ENCODE measurements at regions not wholly inside any gene's neighbourhood (a gene's known extent, or its start where the extent isn't known, plus 50 kb on each side); places are given as distances from the start of the nearest gene placed in this dataset.

DNA sequence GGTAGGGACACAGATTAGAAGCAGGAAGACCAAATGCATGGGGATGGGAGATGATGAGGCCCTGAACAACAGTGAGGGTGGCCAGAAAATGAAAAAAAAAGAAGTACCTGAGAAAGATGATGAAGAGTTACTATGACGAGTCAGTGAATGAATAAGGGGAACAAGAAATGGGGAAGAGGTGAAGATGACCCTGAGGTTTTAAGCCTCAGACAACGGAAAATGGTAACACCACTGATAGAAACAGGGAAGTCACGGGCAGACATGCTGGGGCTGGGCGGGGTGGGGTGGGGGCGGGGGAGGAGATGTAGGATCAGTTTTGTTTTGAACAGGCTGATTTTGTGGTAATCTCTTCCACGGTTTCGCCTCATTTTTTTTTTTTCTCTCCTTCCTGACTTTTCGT lies 205.1 kb upstream of the CADM1 start:
- no peaks in the 10 kb centered on the region for H3K4me1 ChIP-seq (ENCODE audit: insufficient read depth)
- DNase-seq (ENCODE audit: extremely low spot score), result no peak
- 74% methylated on average over 8 of the region's 8 CpGs for WGBS
- H3K36me3 ChIP-seq (ENCODE audit: insufficient read depth), result no peaks in the 10 kb centered on the region
- no peak overlapping the region for H3K27ac ChIP-seq (ENCODE audit: low read depth)
- H3K4me3 ChIP-seq (ENCODE audit: low read depth, low read length), result no peak overlapping the region

DNA sequence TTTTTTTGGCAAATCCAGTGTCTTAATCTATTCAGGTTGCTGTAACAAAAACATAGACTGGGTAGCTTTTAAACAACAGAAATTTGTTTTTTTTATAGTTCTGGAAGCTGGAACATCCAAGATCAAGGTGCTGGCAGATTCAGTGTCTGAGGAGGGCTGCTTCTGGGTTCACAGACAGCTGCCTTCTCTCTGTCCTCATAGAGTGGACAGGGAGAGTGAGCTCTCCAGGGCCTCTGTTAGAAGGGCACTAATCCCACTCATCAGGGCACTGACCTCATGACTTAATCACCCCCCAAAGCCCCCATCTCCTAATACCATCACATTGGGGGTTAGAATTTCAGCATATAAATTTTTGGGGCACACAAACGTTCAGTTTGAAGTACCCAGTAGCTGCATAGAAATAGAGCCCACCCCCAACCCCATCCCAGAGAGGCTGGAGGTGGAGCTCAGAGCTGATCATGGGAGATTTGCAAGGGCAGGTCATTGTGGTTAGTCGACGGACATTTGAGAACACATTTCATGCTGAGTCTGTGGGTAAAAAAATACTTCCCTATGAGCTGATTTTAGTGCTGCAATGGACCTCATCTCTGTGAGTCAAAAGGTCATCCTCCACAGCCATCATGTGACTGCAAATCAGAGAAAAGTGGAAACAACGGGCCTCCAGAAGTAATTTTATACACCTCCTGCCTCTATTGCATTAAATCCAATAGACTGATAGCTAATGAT lies 203.1 kb upstream of the CADM1 start:
- H3K36me3 ChIP-seq (ENCODE audit: insufficient read depth), result no peaks in the 10 kb centered on the region
- DNase-seq (ENCODE audit: extremely low spot score), result no peak
- WGBS, result 76% methylated on average over 4 of the region's 4 CpGs
- H3K27ac ChIP-seq (ENCODE audit: low read depth), result no peak overlapping the region
- no peak overlapping the region for H3K4me3 ChIP-seq (ENCODE audit: low read depth, low read length)
- H3K4me1 ChIP-seq (ENCODE audit: insufficient read depth), result no peaks in the 10 kb centered on the region

DNA sequence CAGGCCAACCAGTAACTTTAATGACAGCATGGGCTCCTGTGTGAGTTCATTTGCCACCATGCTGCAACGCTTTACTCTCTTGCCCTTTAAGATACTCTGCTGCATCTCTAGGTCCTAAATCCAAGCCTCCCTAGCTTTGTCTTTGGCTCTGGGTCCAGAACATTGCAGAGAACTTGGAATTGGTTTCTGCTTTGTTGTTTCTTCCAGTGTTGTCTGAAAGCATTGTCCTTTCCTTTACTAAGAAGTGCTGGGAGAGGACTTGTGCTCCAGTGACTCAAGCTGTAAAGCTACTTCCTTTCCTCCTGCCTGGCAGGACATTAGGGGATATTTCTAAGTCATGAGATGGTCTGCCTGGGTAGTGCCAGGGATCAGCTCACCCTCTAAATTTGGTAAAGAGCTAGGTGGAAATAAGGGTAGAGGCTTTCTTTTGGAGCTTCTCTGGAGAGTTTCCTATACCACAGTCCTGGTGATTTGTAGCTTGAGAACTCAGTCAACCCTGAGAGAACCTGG lies 202.5 kb upstream of the CADM1 start:
- Histone ChIP-seq H3K27ac (ENCODE audit: low read depth) (no peak overlapping the region), H3K36me3 (ENCODE audit: insufficient read depth) (no peaks in the 10 kb centered on the region), H3K4me1 (ENCODE audit: insufficient read depth) (no peaks in the 10 kb centered on the region), H3K4me3 (ENCODE audit: low read depth, low read length) (no peak overlapping the region)
- WGBS, result 91% methylated on average over 1 of the region's 1 CpG
- no peak for DNase-seq (ENCODE audit: extremely low spot score)

DNA sequence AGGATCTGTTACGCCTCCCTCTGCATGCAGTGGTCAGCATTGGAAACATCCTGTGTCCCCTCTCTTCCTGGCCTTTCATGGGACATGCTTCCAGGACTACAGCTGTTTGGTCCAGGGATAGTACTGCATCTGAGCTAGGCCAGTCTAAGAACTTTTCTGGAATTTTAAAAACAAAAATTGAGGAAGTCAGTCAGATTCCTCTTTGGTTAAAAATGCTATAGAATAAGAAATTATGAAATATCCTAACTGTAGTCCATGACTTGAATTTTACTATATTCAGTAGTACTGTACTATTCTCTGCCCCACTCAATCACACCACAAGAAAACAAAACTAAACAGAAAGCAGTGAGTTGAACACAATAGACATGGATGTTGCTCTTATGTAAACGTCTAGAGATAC lies 201.0 kb upstream of the CADM1 start:
- 71% methylated on average over 2 of the region's 2 CpGs for WGBS
- no peak for DNase-seq (ENCODE audit: extremely low spot score)
- Histone ChIP-seq H3K4me1 (ENCODE audit: insufficient read depth) (no peaks in the 10 kb centered on the region), H3K27ac (ENCODE audit: low read depth) (no peak overlapping the region), H3K4me3 (ENCODE audit: low read depth, low read length) (no peak overlapping the region), H3K36me3 (ENCODE audit: insufficient read depth) (no peaks in the 10 kb centered on the region)

DNA sequence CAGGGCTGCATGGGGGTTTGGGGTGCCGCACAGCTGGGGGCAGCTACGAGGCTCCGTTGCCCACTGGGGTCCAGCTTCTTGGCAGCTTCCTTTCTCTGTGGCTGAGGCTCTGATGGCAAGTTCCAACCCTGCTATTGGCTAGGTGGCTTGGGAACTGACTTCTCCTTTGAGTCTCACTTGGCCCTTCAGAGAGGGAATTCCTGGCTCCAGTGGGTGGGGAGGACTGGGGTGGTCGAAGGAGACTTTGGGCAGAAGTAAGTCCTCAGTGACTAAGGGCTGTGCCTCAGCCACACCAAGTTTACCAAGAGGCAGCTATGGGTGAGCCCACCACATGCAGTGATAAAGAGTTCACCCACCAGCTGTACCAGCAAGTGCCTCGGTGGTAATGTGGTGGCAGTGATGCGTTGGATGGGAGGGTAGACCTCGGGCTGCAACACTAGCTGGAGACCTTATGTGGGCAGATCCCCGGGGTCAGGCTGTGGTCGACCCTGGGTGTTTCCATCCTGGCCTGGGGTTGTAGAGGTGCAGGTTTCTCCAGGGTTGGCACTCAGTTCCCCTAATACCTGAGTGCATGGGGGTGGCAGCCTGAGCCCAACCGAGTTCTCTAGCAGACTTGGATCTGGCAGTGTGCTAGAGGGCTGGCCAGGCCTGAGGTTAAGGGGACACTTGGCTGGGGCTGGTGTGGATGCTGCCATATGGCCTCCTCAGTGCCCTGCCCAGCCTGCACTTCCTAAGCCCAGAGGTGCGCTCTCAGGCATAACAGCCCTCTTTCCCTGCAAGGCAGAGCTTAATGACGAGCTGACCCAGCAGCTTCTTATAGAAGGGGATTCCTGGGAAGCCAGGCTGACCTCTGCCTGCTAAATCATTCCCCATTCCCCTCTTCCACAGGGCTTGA lies 197.0 kb upstream of the CADM1 start:
- H3K4me3 ChIP-seq (ENCODE audit: low read depth, low read length), result no peak overlapping the region
- no peak overlapping the region for H3K27ac ChIP-seq (ENCODE audit: low read depth)
- WGBS, result 78% methylated on average over 12 of the region's 12 CpGs
- no peak for DNase-seq (ENCODE audit: extremely low spot score)
- no peaks in the 10 kb centered on the region for H3K4me1 ChIP-seq (ENCODE audit: insufficient read depth)
- no peaks in the 10 kb centered on the region for H3K36me3 ChIP-seq (ENCODE audit: insufficient read depth)

DNA sequence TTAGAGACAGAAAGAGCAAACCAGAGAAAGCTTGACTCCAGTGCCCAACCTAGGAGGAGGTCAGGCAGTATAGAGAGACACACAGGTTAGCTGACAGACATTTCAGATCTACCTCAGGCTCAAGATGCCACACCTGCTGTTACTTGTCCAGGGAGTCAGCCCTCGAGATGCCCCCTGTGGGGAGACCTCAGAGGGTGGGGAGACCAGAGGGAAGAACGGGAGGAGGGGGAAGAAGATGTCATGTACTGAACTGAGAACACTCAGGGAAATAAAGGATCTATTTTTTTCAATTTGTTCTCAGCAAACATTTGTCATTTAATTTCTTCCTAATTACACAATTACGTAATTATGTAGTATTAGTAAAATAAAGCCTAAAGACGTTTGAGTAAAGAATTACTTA lies 196.3 kb upstream of the CADM1 start:
- no peaks in the 10 kb centered on the region for H3K4me1 ChIP-seq (ENCODE audit: insufficient read depth)
- H3K27ac ChIP-seq (ENCODE audit: low read depth), result no peak overlapping the region
- H3K36me3 ChIP-seq (ENCODE audit: insufficient read depth), result no peaks in the 10 kb centered on the region
- WGBS, result 67% methylated on average over 4 of the region's 4 CpGs
- no peak for DNase-seq (ENCODE audit: extremely low spot score)
- H3K4me3 ChIP-seq (ENCODE audit: low read depth, low read length), result no peak overlapping the region

DNA sequence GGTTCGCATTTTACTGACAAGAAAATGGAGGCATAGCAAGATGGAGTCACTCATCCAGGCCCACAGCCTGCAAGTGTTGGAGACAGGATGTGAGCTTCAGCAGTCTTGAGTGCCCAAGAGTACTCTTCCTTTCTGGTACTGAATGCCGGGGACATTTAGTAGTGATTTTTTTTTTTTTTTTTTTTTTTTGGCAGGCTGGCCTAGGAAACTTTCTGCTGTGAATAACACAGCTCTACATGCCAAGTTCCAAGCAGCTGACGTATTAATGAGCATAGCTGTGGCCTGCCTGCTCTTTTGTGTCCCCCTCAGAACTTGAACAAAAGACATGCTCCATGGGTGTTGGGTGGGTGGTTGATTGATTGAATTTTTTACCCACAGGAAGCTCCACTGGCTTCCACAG lies 195.5 kb upstream of the CADM1 start:
- H3K4me3 ChIP-seq (ENCODE audit: low read depth, low read length), result no peak overlapping the region
- WGBS, result 25% methylated on average over 3 of the region's 3 CpGs
- no peak for DNase-seq (ENCODE audit: extremely low spot score)
- no peak overlapping the region for H3K27ac ChIP-seq (ENCODE audit: low read depth)
- H3K4me1 ChIP-seq (ENCODE audit: insufficient read depth), result no peaks in the 10 kb centered on the region
- no peaks in the 10 kb centered on the region for H3K36me3 ChIP-seq (ENCODE audit: insufficient read depth)

DNA sequence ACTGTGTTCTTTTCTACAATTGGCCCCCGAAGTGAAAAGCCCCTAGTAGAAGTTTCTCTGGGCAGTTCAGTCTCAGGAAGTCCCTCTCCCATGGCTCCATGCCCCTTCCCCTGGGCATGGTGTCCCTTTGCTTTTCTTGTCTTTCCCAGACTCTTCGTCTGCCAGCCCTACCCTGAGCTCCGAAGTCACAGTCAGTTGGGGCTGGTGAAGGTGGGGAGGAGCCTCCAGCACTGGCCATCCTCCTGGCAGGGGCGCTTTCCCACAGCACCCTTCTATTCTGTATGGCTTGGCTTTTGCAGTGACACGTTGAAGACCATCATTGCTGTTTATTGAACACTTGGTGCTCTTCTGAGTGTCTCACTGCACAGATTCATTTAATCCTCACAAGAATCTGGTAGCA lies 195.1 kb upstream of the CADM1 start:
- no peak overlapping the region for H3K27ac ChIP-seq (ENCODE audit: low read depth)
- no peak for DNase-seq (ENCODE audit: extremely low spot score)
- H3K4me1 ChIP-seq (ENCODE audit: insufficient read depth), result no peaks in the 10 kb centered on the region
- no peaks in the 10 kb centered on the region for H3K36me3 ChIP-seq (ENCODE audit: insufficient read depth)
- WGBS, result 70% methylated on average over 5 of the region's 5 CpGs
- H3K4me3 ChIP-seq (ENCODE audit: low read depth, low read length), result no peak overlapping the region

DNA sequence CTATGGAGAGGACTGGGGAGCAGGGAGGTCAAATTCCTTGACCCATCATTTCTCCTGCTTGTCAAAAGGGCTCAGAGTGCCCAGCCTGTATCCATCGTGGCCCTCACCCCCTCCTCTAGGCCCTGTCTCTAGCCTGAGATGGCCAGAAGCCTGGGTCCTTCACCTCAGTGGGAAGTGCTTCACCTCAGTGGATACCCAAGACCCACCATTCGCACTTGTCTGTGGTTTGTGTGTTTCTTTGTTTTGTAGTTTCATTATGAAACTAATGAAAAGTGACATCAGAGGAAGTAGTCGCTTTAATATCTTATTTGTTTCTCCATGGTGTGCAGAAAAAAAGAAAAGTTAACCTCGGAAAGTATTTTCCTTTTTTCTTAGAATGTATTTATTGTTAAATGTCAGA lies 194.0 kb upstream of the CADM1 start:
- WGBS, result 85% methylated on average over 4 of the region's 4 CpGs
- H3K4me3 ChIP-seq (ENCODE audit: low read depth, low read length), result no peak overlapping the region
- H3K27ac ChIP-seq (ENCODE audit: low read depth), result no peak overlapping the region

DNA sequence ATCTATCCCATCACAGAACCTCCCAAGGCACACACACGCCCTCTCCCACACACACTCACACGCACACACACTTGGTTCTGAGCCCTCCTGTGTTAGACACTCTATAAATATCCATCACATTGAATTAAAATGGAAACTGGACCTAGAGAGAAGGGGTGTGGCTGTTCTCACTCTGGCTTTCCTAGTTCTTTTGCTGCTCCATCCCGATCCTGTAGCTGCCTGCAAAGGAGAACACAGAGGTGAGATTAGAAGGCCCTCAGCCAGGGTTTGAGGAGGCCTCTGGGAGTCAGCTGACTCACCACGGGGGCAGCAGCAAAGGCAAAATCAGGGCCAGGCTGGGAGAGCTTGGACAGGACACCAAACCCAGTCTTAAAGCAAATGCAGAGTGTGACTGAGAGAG lies 192.3 kb upstream of the CADM1 start:
- DNase-seq (ENCODE audit: extremely low spot score), result no peak
- no peak overlapping the region for H3K27ac ChIP-seq (ENCODE audit: low read depth)
- no peaks in the 10 kb centered on the region for H3K36me3 ChIP-seq (ENCODE audit: insufficient read depth)
- H3K4me3 ChIP-seq (ENCODE audit: low read depth, low read length), result no peak overlapping the region
- 42% methylated on average over 4 of the region's 4 CpGs for WGBS
- H3K4me1 ChIP-seq (ENCODE audit: insufficient read depth), result no peaks in the 10 kb centered on the region

More for the DNA sequence above, 194.0 kb upstream of the CADM1 start:
- no peak for DNase-seq (ENCODE audit: extremely low spot score)
- H3K36me3 ChIP-seq (ENCODE audit: insufficient read depth), result no peaks in the 10 kb centered on the region
- H3K4me1 ChIP-seq (ENCODE audit: insufficient read depth), result no peaks in the 10 kb centered on the region

DNA sequence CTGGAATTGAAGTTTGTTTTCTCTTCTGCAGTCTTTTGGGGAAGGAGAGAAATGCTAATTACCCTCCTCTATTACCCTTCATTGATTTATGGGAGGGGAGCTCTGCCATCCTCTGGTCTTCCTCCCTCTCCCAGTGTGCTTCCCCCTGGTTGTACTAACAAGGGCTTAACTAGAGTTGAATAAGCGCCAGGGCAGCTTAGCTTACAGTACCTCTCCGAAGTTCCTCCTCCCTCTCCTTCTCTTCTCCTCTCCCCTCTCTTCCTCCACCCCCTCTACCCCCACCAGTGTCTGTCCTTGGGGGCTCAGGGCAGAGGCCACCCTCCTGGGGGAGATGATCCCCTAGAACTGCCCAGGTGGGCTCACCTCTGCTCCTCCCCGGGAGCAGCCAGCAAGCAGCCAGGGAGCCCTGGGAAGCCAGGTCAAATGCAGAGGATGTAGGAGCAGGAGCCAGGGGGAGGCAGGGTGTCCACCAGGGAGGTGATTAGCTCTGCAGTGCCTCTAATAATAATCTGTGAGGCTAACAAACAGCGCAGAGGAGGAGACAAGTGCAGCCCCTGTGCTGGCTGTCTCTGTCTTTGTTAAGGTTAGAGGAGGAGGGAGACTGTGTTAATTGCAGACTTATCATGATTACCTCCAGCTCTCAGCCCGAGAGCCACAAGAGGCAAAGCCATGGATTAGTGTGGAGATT lies 191.6 kb upstream of the CADM1 start:
- no peak for DNase-seq (ENCODE audit: extremely low spot score)
- WGBS, result 46% methylated on average over 5 of the region's 5 CpGs
- H3K4me3 ChIP-seq (ENCODE audit: low read depth, low read length), result no peak overlapping the region
- H3K27ac ChIP-seq (ENCODE audit: low read depth), result no peak overlapping the region
- H3K4me1 ChIP-seq (ENCODE audit: insufficient read depth), result no peaks in the 10 kb centered on the region
- no peaks in the 10 kb centered on the region for H3K36me3 ChIP-seq (ENCODE audit: insufficient read depth)

DNA sequence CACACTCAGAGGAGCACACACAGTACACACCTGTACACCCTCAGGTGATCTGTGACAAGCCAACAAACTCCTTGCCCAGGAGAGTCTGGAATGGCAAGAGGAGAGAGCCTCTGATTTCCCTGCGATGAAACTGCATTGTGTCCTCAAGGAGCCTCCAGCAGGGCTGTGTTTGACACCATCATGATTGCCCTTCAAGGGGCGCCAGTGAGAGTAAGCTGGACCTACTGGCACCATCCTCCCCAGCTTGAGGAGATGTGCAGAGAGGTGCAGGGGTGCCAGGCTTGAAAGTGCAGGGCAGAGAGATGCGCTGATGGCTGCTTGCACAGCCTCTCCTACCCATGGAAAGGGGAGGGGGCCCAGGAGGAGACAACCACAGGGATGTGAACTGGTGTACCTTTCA lies 188.8 kb upstream of the CADM1 start:
- 88% methylated on average over 3 of the region's 3 CpGs for WGBS
- Histone ChIP-seq H3K27ac (ENCODE audit: low read depth) (no peak overlapping the region), H3K36me3 (ENCODE audit: insufficient read depth) (no peaks in the 10 kb centered on the region), H3K4me1 (ENCODE audit: insufficient read depth) (no peaks in the 10 kb centered on the region), H3K4me3 (ENCODE audit: low read depth, low read length) (no peak overlapping the region)
- DNase-seq (ENCODE audit: extremely low spot score), result no peak

DNA sequence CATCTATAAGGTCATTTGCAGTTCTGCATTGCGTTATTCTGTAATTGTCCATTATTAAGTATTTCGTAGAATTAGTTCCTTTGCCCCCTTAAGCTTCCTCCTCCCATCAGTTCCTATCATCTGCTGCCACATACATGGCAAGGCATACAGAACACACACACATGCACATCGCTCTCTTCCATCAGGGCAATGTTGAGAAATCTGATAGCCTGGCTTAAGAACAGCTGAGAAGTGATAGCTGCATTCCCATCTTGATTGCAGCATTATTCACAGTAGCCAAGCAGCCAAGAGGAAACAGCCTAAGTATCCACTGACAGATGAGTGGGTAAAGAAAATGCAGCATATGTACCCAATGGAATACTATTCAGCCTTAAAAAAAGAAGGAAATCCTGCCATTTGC lies 186.8 kb upstream of the CADM1 start:
- no peak overlapping the region for H3K27ac ChIP-seq (ENCODE audit: low read depth)
- H3K36me3 ChIP-seq (ENCODE audit: insufficient read depth), result no peaks in the 10 kb centered on the region
- H3K4me1 ChIP-seq (ENCODE audit: insufficient read depth), result no peaks in the 10 kb centered on the region
- no peak overlapping the region for H3K4me3 ChIP-seq (ENCODE audit: low read depth, low read length)
- DNase-seq (ENCODE audit: extremely low spot score), result no peak
- WGBS, result 70% methylated on average over 3 of the region's 3 CpGs

DNA sequence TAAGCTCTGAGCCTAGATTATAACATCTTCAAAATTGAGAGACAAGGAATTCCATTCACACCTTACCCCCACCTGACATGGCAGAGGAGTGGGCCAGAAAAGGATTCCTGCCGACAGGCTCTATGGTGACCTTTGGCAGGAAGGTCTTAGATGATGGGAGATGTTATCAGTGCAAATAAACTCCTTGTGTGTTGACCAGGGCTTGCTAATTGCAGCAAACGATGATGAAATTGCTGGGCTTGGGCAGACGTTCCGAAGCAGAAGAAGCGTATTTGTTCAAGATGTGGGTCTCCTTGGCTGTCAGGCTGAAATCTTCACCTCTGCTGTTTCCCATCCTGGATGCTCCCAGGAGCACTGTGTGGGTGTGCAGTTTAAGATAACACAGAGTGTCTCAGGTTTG lies 183.7 kb upstream of the CADM1 start:
- 47% methylated on average over 5 of the region's 5 CpGs for WGBS
- Histone ChIP-seq H3K36me3 (ENCODE audit: insufficient read depth) (no peaks in the 10 kb centered on the region), H3K4me1 (ENCODE audit: insufficient read depth) (no peaks in the 10 kb centered on the region), H3K27ac (ENCODE audit: low read depth) (no peak overlapping the region), H3K4me3 (ENCODE audit: low read depth, low read length) (no peak overlapping the region)
- no peak for DNase-seq (ENCODE audit: extremely low spot score)
